Adipocyte (in vitro differentiated cells): ENCODE measurements at regions not wholly inside any gene's neighbourhood (a gene's known extent, or its start where the extent isn't known, plus 50 kb on each side); places are given as distances from the start of the nearest gene placed in this dataset.

Experiments used
- DNase-seq: peaks from one replicate; pipeline ENCODE4 v3.0.0-alpha.2; 2015; ENCODE audit warnings: low read depth
- H3K27me3 ChIP-seq: replicated peaks from 2 replicates; pipeline ENCODE4 v1.7.0; 2013; ENCODE audit warnings: mild to moderate bottlenecking, low read length, moderate library complexity; ENCODE audit not compliant: control insufficient read depth, insufficient read depth
- H3K36me3 ChIP-seq: 2 replicates; pipeline ENCODE4 v1.7.0; 2013; ENCODE audit warnings: low read length, mild to moderate bottlenecking, moderate library complexity; ENCODE audit not compliant: control insufficient read depth, insufficient read depth, severe bottlenecking
- H3K4me1 ChIP-seq: 2 replicates; pipeline ENCODE4 v1.7.0; 2013; ENCODE audit warnings: mild to moderate bottlenecking, low read length, moderate library complexity; ENCODE audit not compliant: control insufficient read depth, insufficient read depth
- H3K4me3 ChIP-seq: 2 replicates; pipeline ENCODE4 v1.7.0; 2013; ENCODE audit warnings: mild to moderate bottlenecking, low read length, moderate library complexity
- H3K9ac ChIP-seq: 2 replicates; pipeline ENCODE4 v1.7.0; 2013; ENCODE audit warnings: mild to moderate bottlenecking, low read length, moderate library complexity
- H3K9me3 ChIP-seq: 2 replicates; pipeline ENCODE4 v1.7.0; 2013; ENCODE audit warnings: mild to moderate bottlenecking, low read length, moderate library complexity; ENCODE audit not compliant: control insufficient read depth

- Histone ChIP-seq H3K27me3 (no peaks in the 10 kb centered on the region), H3K9me3 (peaks cover 5% of the 10 kb centered on the region), H3K4me1 (peaks cover 21% of the 10 kb centered on the region), H3K4me3 (no peak overlapping the region), H3K9ac (no peak overlapping the region), H3K36me3 (no peaks in the 10 kb centered on the region)
- DNase-seq = no peak
Observed at GRCh38 chr18:28712796-28713425, 536.0 kb upstream of the CDH2 start.

- Histone ChIP-seq H3K36me3 (no peaks in the 10 kb centered on the region), H3K4me3 (no peak overlapping the region), H3K27me3 (no peaks in the 10 kb centered on the region), H3K9ac (no peak overlapping the region), H3K4me1 (peaks cover 21% of the 10 kb centered on the region), H3K9me3 (peaks cover 4% of the 10 kb centered on the region)
- DNase-seq = no peak
Observed at GRCh38 chr18:28712172-28712571, 535.2 kb upstream of the CDH2 start.

- Histone ChIP-seq H3K9me3 (no peaks in the 10 kb centered on the region), H3K4me3 (no peak overlapping the region), H3K27me3 (no peaks in the 10 kb centered on the region), H3K36me3 (no peaks in the 10 kb centered on the region), H3K4me1 (peaks cover 15% of the 10 kb centered on the region), H3K9ac (no peak overlapping the region)
- no peak for DNase-seq
Observed at GRCh38 chr18:28711096-28711495, 534.2 kb upstream of the CDH2 start.

- Histone ChIP-seq H3K36me3 (no peaks in the 10 kb centered on the region), H3K9me3 (no peaks in the 10 kb centered on the region), H3K27me3 (no peaks in the 10 kb centered on the region), H3K9ac (no peak overlapping the region), H3K4me1 (no peaks in the 10 kb centered on the region), H3K4me3 (no peak overlapping the region)
- DNase-seq = no peak
Observed at GRCh38 chr18:28707006-28707405, 530.1 kb upstream of the CDH2 start.

GRCh38 chr18:28706397-28706796 lies 529.5 kb upstream of the CDH2 start:
- Histone ChIP-seq H3K4me1 (no peaks in the 10 kb centered on the region), H3K9me3 (no peaks in the 10 kb centered on the region), H3K4me3 (no peak overlapping the region), H3K9ac (no peak overlapping the region), H3K36me3 (no peaks in the 10 kb centered on the region), H3K27me3 (no peaks in the 10 kb centered on the region)
- DNase-seq = no peak

- Histone ChIP-seq H3K4me3 (no peak overlapping the region), H3K4me1 (no peaks in the 10 kb centered on the region), H3K9ac (no peak overlapping the region), H3K36me3 (no peaks in the 10 kb centered on the region), H3K27me3 (no peaks in the 10 kb centered on the region), H3K9me3 (no peaks in the 10 kb centered on the region)
- no peak for DNase-seq
Observed at GRCh38 chr18:28705482-28705881, 528.6 kb upstream of the CDH2 start.

GRCh38 chr18:28692337-28692736 lies 515.4 kb upstream of the CDH2 start:
- Histone ChIP-seq H3K9me3 (no peaks in the 10 kb centered on the region), H3K36me3 (no peaks in the 10 kb centered on the region), H3K9ac (no peak overlapping the region), H3K4me3 (no peak overlapping the region), H3K27me3 (no peaks in the 10 kb centered on the region), H3K4me1 (no peaks in the 10 kb centered on the region)
- no peak for DNase-seq

GRCh38 chr18:28691496-28691840 lies 514.5 kb upstream of the CDH2 start:
- no peaks in the 10 kb centered on the region for H3K9me3 ChIP-seq
- H3K9ac ChIP-seq = no peak overlapping the region
- no peaks in the 10 kb centered on the region for H3K27me3 ChIP-seq
- no peaks in the 10 kb centered on the region for H3K36me3 ChIP-seq
- no peak overlapping the region for H3K4me3 ChIP-seq
- DNase-seq = no peak
- H3K4me1 ChIP-seq = no peaks in the 10 kb centered on the region

GRCh38 chr18:28690836-28691495 lies 514.0 kb upstream of the CDH2 start:
- H3K27me3 ChIP-seq = no peaks in the 10 kb centered on the region

GRCh38 chr18:28690100-28690499 lies 513.2 kb upstream of the CDH2 start:
- H3K27me3 ChIP-seq = no peaks in the 10 kb centered on the region
- H3K9ac ChIP-seq = no peak overlapping the region
- no peaks in the 10 kb centered on the region for H3K4me1 ChIP-seq
- no peak overlapping the region for H3K4me3 ChIP-seq
- DNase-seq = no peak
- H3K36me3 ChIP-seq = no peaks in the 10 kb centered on the region
- no peaks in the 10 kb centered on the region for H3K9me3 ChIP-seq

More at GRCh38 chr18:28690836-28691495, 514.0 kb upstream of the CDH2 start:
- no peak for DNase-seq
- Histone ChIP-seq H3K4me1 (no peaks in the 10 kb centered on the region), H3K4me3 (no peak overlapping the region), H3K9ac (no peak overlapping the region), H3K36me3 (no peaks in the 10 kb centered on the region), H3K9me3 (no peaks in the 10 kb centered on the region)

GRCh38 chr18:28689588-28689987 lies 512.7 kb upstream of the CDH2 start:
- Histone ChIP-seq H3K9ac (no peak overlapping the region), H3K36me3 (no peaks in the 10 kb centered on the region), H3K9me3 (no peaks in the 10 kb centered on the region), H3K27me3 (no peaks in the 10 kb centered on the region), H3K4me1 (no peaks in the 10 kb centered on the region), H3K4me3 (no peak overlapping the region)
- DNase-seq = no peak
